GM18867 (cell line): ENCODE measurements at regions not wholly inside any gene's neighbourhood (a gene's known extent, or its start where the extent isn't known, plus 50 kb on each side); places are given as distances from the start of the nearest gene placed in this dataset.

Source experiments
- ATAC-seq: cut with Tn5 transposase; IDR thresholded peaks from one replicate; pipeline ENCODE4 v1.9.1; 2021; ENCODE audit warnings: mild to moderate bottlenecking, moderate library complexity; ENCODE audit not compliant: unreplicated experiment

DNA sequence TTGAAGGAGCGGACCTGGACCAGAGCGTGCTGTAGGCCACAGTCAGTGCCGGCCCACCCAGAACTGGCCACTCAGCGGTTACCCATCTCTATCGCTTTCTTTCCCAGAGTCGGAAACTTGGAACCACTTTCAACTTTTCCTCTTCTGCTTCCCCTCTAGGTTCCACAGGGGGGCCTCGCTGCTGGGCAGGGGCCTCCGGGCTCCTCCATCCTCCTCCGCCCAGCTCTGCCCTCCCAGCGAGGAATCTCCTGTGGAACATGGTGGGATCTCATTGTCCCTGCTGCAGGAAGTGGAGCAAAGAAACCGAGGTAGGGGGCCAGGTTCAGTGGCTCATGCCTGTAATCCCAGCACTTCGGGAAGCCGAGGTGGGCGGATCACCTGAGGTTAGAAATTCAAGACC, 139.2 kb downstream of the ETS2 start:
- ATAC-seq, result no peak

DNA sequence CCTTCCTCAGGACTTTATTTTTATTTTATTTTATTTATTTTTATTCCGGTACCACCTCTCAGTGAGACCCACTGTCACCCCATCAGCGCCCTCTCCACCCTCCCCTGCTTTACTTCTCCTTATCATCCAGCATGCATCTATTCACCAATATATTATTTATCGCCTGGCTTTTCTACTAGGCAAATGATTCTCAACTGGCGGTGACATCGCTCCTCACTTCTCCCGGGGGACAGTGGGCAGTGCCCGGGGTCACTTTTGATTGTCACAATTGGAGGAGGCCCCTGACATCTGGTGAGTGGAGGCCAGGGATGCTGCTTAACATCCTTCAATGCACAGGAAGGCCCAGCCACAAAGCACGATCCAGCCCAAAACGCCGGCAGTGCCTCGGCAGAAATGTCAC, 138.7 kb downstream of the ETS2 start:
- no peak for ATAC-seq

DNA sequence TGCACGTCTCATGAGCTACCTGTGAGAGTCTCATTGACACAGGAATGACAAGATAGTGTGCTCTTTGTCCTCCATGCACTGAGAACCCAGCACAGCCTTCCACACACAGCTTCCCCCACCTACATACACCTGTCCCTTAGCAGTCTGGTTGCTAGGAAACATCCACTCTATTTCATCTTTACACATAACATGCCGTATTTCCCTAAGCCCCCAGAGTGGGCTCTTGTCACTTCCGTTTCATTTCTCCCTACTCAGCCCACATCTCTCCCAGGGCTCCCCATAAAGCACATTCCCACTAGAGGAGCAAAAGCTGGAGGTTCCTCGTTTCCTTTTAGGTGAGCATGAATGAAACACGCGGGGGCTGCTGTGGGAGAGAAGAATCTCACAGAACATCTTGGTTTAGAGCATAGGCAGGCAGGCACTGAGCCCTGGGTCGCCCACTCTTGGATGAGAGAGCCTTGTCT, 137.1 kb downstream of the ETS2 start:
- no peak for ATAC-seq

DNA sequence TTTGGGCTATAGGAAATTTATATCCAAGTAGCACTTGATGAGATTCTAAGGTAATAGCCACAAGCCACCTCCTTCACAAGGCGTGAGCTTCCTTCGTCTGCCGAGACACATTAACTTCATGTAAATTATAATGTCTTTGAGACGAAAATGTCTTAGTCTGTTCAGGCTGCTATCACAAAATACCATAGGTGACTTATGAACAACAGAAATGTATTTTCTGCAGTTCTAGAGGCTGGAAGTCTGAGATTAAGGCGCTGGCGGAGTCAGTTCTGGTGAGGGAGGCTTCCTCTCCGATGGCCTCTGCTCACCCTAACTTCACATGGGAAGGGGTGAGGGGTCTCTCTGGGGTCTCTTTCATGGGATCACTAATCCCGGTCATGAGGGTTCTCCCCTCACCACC, 133.0 kb downstream of the ETS2 start:
- ATAC-seq, result no peak

DNA sequence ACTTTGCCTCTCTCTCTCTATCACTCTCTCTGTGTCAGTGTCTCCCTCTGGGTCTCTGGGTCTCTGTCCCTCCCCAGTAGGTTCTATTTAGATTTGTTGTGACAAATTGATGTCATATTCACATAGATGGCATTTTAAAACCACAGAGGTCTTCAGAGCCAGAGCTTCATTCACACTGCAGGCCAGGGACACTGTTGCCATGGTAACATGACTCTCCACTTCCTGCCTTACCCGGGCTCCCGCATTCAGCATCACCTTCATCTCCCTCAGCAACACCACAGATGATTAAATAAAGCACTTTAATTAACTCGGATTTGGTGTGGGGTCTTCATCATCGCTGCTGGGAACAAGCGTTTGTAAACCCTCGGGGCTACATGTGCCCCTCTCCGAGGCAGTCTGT, 132.6 kb downstream of the ETS2 start:
- ATAC-seq, result no peak

DNA sequence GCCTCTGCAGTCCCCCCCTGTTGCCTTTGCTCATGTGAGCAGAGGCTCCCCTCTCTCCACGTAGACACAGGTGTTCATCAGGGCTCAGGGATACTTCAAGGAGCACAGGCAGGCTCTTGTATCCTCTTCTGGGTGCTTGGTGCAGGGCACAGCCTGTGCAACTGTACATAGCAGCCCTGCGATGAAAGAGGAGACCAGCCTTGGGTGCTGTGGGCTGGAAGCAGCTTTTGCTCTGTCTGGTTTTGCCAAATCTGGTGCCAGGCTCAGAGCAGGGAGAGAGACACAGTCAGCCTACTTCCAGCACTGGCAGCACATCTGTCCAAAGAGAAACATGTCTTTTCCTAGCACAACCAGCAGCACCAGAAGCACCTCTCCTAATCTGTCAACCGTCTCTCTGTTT, 132.1 kb downstream of the ETS2 start:
- ATAC-seq, result no peak

DNA sequence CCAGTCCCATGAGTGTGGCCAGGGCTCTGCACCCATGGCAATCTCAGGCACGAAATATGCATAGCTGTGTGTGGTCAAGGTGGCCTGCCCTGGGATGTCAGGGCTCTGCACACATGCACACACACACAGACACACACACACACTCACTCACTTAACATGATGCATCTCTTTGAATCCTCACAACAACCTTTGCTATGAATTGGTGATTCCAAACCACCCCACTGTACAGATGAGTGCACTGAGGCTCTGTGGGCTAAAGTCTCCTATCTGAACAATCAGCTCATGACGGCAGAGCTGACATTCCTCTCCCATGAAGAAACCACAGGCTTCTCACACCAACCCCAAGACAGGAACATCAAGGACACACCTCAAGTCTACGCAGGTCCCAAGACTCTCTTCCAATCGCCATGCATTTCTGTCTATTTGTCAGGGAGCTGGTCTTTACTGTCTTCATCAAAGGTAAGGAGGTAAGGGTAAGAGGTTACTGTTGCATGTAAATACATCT, 131.6 kb downstream of the ETS2 start:
- no peak for ATAC-seq

DNA sequence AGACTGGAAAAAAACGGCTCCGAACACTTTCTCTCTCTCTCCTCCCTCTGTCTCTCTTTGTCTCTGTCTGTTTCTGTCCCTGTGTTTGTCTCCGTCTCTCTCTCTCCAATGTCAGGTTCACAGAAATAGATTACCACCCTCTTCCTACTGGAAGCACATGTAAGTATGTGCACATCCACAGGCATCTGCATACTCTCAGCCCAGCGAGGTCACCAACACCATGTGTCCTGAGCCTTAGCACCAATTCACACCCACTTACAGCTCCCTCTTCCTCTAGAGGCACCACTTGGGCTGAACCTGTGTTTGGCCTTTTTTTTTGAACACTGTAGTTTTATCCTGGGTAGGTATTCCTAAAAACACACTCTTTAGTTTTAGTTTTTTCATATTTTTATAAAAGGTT, 130.5 kb downstream of the ETS2 start:
- no peak for ATAC-seq

DNA sequence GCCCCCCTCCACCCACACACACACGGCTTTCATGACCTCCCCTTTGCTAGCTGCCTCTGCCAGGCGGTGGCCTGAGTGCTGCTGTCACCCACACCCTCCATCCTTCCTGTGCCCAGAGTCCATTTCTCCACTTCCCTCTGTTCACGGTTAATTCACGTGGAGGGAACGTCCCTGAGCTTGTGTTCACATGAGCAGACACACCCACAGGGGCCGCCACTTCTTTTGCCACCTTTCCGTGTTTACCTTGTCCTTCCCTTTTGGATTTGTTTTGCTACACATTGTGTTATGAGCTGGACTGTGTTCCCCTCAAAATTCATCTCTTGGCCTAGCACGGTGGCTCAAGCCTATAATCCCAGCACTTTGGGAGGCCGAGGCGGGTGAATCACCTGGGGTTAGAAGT, 128.0 kb downstream of the ETS2 start:
- ATAC-seq, result no peak

DNA sequence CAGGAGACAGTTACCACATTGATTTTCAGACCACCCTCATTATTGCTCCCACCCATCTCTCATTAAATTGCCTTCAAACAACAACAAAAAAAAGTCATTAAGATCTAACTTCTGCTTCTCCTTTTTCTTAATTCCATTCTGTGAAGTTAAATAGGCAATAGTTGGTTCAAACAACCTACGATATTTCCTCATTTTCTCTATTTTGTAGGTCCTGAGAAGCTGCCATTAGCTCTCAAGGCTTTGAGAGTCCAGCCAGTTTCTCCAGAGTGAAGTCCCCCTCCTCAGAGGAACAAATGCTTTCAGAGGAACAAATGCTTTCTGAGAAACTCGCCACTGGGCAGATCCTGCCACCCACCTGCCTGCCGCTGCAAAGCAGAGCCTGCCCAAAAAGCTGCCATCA, 125.6 kb downstream of the ETS2 start:
- ATAC-seq, result no peak

DNA sequence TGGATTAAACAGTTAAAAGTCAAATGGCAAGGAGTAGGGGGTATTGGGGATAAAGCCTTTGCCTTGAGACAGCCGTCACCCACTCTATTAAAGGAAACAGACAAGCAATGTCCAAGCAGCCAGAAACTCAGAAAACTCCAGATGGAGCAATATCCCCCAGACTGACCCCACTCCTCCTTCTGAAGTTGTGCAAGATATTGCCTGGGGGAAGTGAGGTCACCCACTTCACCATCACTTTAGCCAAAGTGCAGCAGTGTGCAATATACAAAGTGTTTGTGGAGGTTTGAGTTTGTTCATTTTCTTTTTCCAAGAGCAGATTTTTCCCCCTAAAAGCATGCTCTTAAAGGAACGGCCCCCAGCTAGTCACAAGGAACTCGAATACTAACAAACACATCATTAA, 125.1 kb downstream of the ETS2 start:
- no peak for ATAC-seq

DNA sequence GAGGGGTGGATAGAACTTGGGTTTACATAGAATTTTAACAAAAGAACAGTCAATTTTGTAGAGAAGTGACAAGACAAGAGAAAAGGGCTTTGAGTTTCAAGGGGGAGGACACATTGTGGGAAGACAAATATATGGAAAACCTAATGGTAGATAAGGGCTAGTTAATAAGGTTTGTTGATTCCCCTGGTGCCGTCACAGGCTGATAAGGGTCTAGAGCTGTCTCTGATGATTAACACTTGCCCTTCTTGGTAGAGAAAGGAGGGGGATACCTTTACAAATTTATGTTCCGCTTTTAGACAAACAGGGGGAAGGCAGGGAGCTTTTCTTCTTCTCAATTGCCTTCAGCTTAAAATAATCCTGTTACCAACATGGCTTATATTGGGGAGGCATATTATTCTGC, 124.3 kb downstream of the ETS2 start:
- no peak for ATAC-seq

DNA sequence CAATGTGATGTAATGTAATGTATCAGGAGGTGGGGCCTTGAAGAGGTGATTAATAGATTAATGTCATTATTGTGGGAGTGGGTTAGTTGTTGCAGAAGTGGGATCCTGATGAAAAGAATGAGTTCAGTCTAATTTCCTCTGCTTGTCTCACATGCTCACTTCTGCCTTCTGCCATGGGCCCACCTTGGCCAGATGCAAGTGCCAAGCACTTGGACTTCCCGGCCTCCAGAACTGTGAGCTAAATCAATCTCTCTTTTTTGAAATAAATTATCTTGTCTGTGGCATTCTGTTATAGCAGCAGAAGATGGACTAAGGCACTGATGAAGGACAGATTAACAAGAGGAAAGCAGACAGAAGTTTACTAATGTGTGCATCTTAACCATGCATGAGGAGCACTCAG, 123.9 kb downstream of the ETS2 start:
- no peak for ATAC-seq

DNA sequence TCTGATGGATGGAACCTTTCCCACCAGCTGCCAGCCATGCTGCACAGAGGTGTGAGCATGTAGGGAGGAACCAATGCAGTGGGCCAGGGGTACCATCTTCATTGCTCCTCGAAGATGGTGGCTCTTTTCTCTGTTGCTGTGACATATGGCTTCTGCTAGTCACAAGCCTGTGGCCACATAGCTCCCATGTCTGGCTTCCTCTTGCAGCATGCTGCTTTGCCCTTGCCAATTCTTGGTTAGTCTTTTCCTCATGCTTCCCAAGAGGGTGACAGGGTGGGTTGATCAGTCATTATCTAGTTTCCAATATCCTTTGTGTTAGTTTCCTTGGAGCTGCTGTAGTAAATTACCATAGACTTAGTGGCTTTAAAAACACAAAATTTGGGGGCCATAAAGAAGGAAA, 123.4 kb downstream of the ETS2 start:
- ATAC-seq, result no peak

DNA sequence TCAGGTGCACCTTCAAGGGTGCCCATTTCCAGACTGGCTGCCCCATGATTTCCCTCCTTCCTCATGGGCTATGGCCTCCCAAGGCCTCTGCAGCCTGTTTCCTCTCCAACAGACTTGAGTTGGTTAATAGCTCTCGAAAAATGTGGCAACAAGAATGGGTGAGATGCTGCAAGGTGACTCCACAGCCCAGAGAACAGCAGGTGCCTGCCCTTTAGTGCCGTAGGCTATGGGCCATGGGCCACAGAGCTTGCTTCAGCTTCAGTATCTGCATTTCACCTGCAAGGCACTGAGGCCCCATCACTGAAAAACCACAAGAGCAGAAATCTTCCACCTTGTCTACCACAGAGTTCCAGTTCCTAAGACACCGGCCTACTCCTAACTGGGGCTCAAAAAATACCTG, 122.0 kb downstream of the ETS2 start:
- no peak for ATAC-seq

DNA sequence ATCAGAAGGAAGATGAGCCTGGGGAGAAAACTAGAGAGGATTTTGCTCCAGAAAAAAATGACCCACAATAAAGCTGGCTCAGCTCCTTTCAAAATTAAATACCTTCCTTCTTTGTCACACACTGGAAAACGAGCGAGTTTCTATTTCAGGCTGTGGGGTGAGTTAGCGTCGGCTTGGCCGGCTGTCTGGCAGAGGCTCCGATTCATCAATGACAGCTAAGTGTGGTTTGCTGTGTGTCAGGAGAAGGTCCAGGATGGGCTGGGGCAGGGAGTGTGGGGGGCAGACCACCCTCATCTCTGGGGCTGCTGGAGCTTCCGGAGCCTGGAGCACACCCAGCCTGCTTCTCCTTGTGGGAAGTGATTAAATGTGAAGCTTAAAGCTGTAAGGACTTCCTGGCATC, 120.2 kb downstream of the ETS2 start:
- no peak for ATAC-seq

DNA sequence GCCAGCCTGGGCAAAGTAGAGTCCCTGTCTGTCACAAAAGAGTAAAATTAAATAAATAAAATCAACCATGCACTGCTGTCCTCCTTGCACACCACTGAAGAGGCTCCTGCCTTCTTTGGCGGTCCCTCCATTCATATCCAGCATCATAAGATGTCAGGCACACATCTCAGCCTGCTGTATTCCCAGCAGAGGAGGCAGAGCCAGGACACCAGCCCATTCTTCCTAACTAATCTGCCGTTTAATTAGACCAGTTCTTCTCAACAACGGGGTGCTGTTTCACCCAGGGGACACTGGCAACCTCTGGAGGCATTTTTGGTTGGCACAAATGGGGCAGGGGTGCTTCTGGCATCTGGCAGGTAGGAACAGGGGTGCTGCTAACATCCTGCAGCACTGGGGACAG, 119.7 kb downstream of the ETS2 start:
- ATAC-seq, result no peak

DNA sequence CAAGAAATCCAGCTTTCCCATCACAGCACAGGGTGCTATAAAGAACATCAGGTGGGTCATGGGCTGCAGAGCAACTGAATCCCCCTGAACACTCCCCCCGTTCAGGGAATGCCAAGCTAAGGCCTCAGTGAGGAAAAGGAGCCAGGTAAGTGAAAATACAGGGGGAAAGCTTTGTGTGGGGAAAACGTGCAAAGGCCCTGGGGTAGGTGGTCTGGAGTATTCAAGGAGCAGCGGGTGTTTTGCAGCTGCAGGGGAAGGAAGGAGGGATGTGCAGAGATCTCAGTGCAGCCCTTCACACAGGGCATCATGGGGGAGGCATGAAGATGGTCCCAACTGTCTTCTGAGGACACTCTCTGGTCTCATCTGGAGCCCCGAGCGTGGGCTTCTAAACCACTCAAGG, 119.2 kb downstream of the ETS2 start:
- ATAC-seq, result no peak

DNA sequence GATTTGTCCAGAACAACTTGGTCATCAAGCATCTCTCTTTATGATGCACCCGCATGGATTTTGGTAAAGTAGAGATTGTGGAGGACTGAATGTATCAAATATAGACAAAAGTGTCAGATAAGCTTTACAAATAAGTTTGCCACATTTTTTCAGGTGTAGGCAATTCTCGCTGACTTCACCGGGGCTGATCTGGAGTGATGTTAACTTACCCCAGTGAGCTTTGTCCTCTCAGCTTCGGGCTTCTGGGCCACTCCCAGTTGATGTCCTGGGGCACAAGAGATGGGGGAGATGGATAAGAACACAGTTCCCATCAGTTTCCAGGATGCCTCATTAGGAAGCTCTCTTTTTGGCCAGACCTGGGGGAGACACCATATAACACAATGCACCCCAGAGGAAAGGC, 117.7 kb downstream of the ETS2 start:
- ATAC-seq, result no peak

DNA sequence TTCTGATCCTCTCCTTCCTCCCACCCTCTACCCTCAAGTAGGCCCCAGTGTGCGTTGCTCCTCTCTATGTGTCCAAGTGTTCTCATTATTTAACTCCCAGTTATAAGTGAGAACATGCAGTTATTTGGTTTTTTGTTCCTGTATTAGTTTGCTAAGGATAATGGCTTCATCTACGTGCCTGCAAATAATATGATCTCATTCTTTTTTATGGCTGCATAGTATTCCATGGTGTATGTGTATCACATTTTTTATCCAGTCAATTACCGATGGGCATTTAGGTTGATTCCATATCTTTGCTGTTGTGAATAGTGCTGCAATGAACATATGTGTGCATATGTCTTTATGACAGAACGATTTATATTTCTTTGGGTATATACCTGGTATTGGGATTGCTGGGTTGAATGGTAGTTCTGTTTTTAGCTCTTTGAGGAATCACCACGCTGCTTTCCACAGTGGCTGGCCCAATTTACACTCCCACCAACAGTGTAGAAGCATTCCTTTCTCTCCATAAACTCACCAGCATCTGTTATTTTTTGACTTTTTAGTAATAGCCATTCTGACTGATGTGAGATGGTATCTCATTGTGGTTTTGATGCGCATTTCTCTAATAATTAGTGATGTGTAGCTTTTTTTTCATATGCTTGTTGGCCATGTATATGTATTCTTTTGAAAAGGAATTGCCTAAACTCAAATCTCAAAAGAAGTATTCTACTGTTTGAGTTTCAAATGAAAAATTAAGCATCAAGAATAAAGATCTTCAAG, 116.9 kb downstream of the ETS2 start:
- no peak for ATAC-seq

DNA sequence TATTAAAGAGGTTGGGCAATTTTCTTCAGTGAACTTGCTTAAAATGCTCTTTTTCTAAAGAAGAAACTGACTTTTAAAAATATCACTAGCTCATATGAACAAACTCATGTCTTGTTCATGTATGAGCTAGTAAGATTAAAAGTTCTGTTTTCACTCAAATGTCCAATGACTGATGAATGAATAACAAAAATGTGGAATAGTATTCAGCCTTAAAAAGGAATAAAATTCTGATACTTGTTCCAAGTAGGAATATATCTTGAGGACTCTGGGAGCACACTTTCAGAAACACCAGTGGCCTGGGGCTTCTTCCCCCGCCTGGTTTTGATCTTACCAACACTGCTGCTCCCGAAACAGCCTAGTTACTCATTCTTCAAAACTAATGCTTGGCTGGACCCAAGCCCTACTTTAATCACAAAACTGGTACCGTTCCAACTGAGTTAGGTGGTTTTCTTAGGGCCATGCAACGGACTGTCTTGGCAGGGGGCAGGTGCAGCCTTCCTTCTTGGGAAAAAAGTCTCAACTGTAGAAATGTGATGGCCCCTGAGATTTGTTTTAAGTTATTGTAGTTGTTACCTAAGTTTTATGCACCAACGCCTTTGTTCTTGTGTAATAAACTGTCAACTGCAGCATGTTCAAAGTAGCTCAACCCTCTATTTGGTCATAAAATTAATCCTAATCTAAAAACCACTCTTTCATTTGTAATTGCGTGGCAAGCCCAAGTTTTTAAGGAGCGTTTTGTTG, 116.0 kb downstream of the ETS2 start:
- ATAC-seq, result no peak

DNA sequence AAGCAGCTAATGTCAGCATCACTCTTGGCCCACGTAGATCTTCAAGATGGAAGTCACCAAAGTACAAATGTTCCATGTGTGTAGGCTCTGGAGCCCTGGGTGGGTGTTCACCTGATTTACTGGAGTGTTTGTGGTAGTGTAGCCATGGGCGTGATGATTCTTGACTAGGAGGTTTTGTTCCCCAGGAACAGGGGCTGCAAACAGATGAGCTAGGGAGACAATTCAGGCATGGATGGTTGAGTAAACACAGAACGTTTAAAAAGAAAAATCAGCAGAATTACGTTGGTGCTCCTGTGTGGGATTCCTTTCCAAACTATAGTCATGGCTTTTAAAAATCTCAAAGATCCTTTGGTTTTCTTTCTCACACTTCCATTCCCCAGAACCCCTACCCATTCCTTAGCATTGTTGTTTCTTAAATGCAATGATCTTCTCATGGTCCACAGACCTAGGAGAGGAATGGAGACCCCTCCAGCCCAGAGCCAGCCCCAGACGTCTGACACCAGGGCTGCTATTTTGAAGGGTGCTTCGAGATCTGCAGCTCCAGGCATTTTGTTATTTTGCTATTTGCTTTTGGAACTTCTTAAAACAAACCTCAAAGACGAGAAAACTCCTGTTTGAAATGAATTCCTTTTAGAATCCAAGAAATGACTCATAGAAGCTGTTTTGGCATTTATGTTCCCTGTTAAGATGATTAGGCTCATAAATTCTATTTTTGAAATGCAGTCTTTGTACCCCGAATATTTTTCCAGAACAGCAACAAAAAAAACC, 115.1 kb downstream of the ETS2 start:
- ATAC-seq, result no peak
